HG03469 (cell line): ENCODE measurements at regions not wholly inside any gene's neighbourhood (a gene's known extent, or its start where the extent isn't known, plus 50 kb on each side); places are given as distances from the start of the nearest gene placed in this dataset.

ENCODE experiments used
- ATAC-seq: cut with Tn5 transposase; IDR thresholded peaks from one replicate; pipeline ENCODE4 v1.9.1; 2021; ENCODE audit warnings: mild to moderate bottlenecking, moderate library complexity, moderate number of reproducible peaks; ENCODE audit not compliant: unreplicated experiment

GRCh38 chr15:61798631-61799030 lies 261.6 kb downstream of the VPS13C start:
- ATAC-seq, result no peak

DNA sequence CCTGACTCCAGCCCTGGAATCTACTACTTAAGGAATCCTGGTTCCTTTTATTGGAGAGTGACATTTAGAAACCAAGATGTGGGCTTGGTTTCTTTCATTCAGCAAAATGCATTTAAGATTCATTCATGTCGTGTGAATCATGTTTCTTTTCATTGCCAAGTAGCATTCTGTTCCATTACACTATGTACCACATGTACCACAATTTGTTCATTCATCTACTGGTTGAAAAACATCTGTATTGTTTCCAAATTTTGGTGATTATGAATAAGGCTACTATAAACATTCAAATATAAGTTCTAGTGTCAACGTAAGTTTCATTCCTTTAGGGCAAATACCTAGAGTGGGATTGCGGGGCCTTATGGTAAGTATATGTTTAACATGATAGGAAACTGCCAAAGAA lies 264.2 kb downstream of the VPS13C start:
- ATAC-seq, result no peak

- no peak for ATAC-seq
These were observed 265.4 kb downstream of the VPS13C start for GRCh38 chr15:61794881-61795280.

DNA sequence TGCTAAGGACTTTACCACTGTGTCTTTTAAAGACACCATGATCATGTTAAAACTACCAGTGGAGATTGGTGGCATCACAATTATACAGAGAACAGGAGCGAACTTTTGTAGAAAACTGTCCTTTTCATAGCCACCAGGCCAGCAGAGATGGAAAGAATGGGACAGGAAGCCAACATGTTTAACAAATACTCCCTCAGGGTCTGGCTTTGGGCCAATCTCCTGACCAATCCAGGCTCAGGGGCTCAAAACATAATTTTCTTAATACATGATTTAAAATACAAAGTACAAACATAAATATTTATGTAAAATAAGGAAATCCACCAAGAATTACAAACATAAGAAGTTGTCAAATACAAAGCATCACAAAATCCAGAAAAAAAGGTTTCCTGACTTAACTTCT lies 266.0 kb downstream of the VPS13C start:
- no peak for ATAC-seq

- ATAC-seq, result no peak
These were observed 275.5 kb downstream of the VPS13C start for GRCh38 chr15:61784734-61785133.

- ATAC-seq, result no peak
These were observed 279.8 kb downstream of the VPS13C start for GRCh38 chr15:61780278-61780980.

- no peak for ATAC-seq
These were observed 282.6 kb downstream of the VPS13C start for GRCh38 chr15:61777689-61778088.

DNA sequence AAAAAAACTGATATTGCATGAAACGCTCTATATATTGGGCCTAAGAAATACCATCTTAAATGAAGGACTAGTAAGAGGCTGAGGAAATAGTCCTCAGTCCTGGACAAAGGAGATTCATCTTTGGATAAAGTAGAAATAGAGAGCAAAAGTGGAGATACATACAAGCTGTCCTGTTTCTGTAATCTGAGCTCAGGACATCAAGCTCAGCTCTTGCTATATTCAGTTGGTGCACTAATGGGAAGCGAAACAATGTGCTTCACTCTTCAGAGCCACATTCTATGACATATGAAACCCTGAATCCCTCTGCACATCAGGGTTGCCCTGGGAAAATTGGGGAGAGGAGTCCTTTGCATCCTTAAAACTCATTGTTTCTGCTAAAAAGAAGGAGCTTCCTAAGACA lies 290.7 kb downstream of the VPS13C start:
- ATAC-seq, result no peak

- ATAC-seq, result no peak
These were observed 292.1 kb downstream of the VPS13C start for GRCh38 chr15:61768131-61768530.

DNA sequence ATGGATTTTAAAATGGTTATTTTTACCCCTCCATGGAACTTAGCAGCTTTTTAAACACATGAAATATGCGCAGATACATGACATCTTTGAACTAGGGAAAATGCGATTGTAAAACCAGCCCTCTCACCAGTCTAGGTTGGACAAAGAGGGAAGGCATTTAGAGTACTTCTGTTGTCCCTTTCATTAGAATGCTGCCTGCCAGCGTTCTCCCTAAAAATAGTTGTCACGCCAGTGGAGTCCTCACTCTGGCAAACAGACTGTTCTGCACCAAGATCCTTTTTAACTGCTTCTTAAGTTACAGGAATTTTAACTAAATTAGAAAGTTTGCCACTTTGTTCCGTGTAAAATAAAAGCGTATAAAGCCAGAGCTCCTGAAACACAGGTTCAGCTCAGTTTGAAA lies 295.3 kb downstream of the VPS13C start:
- no peak for ATAC-seq

- no peak for ATAC-seq
These were observed 296.1 kb downstream of the VPS13C start for GRCh38 chr15:61764141-61764540.

- no peak for ATAC-seq
These were observed 297.6 kb downstream of the VPS13C start for GRCh38 chr15:61762676-61763075.

GRCh38 chr15:61759639-61760038 lies 300.6 kb downstream of the VPS13C start:
- ATAC-seq, result no peak

GRCh38 chr15:61756071-61756820 lies 304.0 kb downstream of the VPS13C start:
- ATAC-seq, result no peak

DNA sequence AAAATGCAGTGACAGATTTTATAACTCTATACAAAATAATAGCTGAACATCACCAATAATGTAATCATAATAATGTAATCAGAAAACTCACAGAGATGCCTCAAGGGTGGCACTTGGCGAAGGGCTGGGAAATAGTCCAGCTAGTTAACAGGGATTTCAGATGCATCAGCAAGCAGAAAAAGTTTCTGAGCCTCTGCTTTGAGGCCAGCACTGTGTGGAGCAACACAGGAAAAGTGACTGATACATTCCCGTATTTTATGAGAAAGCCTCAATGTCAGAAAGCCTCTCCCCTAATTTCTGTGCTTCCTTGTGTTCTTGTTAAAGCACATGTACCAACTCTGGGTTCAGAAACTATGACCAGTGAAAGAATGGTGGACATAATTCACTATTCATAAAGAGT lies 304.8 kb downstream of the VPS13C start:
- ATAC-seq, result no peak

- ATAC-seq, result no peak
These were observed 307.1 kb downstream of the VPS13C start for GRCh38 chr15:61753018-61753710.

GRCh38 chr15:61752001-61752400 lies 308.2 kb downstream of the VPS13C start:
- no peak for ATAC-seq

DNA sequence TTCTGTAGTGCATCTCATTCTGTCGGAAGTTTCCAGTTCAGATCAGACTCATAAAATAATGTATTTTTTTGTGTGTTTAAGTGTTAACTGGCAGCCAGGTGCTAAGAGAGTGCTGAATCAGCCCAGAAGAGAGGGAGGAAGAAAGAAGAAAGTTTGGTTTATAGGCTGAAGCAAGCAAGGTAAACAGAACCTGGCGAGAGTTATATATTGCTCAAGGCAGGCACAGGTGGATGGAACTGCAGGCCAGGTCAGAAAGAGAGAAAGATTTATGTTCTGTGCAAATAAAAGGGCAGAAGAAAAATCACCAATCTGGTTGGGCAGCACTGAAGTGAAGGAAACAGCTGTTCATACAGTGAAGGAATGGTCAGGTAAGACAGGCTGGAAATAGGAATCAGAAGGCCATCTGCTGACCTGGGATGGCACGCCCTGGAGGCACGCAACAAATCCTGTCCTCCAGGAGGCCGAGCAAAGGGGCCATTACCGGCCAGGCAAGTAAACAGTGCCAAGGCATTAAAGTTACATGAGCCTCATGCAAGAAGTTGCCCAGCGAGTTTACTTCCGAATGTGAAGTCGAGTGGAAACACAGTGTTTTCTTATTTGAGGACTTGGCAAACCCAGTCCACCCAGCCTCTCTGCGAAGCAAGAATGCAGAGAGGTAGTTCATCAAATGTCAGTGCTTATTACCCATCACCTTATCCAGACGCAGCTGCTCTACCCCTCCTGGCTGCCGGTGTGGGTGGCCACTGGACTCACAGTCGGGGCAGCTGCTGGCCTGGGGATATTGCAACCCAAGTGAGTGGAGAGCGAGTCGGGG lies 309.8 kb downstream of the VPS13C start:
- ATAC-seq, result no peak

GRCh38 chr15:61749169-61749568 lies 311.1 kb downstream of the VPS13C start:
- no peak for ATAC-seq

- ATAC-seq, result no peak
These were observed 311.7 kb downstream of the VPS13C start for GRCh38 chr15:61748529-61748928.

DNA sequence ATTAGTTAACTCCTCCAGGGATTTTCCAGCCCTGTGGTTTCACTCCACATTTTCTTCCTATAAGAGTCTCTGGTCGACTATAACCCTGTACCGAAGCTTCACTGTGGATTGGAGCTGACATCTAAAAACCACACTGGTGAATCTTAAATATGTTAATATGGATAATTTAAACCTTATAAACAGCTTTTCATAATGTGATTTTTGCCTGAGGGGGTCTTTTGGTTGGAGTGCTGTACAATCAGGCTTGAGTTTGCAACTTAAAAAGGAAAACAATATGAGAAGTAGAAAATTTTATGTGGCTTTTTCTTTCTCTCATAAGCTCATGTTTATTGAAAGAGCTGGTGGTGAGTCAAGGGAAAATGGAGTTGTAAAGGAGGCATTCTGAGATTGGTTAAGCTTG lies 313.7 kb downstream of the VPS13C start:
- no peak for ATAC-seq
